IPS DF 6.9 (cell line): ENCODE measurements at regions not wholly inside any gene's neighbourhood (a gene's known extent, or its start where the extent isn't known, plus 50 kb on each side); places are given as distances from the start of the nearest gene placed in this dataset.

Experiments
- DNase-seq: peaks from one replicate; pipeline ENCODE4 v3.0.0-alpha.2; 2013; ENCODE audit warnings: low read depth, low spot score
- H3K27ac ChIP-seq: one replicate; pipeline ENCODE4 v1.5.1; 2013; ENCODE audit warnings: low read length, control low read depth
- H3K27me3 ChIP-seq: 2 replicates; pipeline ENCODE4 v1.6.1; 2013; ENCODE audit warnings: mild to moderate bottlenecking, low read length; ENCODE audit not compliant: control insufficient read depth, insufficient read depth
- H3K36me3 ChIP-seq: 2 replicates; pipeline ENCODE4 v1.6.1; 2013; ENCODE audit warnings: low read length; ENCODE audit not compliant: control insufficient read depth, insufficient read depth
- H3K4me1 ChIP-seq: 2 replicates; pipeline ENCODE4 v1.6.1; 2013; ENCODE audit warnings: low read length; ENCODE audit not compliant: control insufficient read depth, insufficient read depth
- H3K4me3 ChIP-seq: 2 replicates; pipeline ENCODE4 v1.5.1; 2013; ENCODE audit warnings: mild to moderate bottlenecking, low read length
- H3K9me3 ChIP-seq: 2 replicates; pipeline ENCODE4 v1.6.1; 2013; ENCODE audit warnings: low read length, inconsistent platforms; ENCODE audit not compliant: control insufficient read depth, insufficient read depth
- WGBS: extraction: QIAGEN DNeasy Blood & Tissue Kit; methylation state at CpG from one replicate; pipeline ENCODE4 v1.1.7; 2013; ENCODE audit warnings: mixed read lengths, missing lambda C conversion rate; ENCODE audit not compliant: insufficient read length, insufficient coverage; 5-methylcytosine and 5-hydroxymethylcytosine counted together

DNA sequence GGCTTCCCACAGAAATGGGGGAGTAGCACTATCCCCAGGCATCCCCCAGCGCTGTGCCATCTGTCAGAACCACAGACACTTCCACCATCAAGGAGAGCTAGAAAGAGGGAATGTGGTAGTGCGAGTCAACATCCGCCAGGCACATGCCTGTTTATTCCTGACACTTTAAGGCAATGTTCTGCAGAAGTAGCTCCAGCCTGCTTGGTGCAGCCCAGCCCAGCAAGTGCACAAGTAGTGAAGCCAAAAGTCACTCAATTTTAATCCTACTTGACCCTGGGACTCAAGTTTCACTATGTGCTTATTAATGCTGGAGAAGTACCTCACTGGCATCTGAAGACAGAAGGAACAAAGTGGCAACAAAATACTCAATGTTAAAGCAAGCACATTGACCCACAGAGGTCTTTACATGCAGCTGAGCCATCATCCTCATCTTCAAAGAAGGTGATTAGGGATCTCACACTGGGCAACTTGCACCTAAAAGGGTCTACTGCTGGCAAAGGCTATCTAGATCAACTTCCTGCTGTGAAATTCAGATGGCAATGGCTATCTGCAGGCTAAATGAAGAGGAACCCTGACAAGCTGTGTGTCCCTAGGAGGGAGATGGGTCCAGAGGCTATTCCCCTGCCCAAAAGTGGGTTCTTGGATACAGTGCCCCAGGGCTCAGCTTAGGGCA is 61.4 kb upstream of the CLDN18 start:
- Histone ChIP-seq H3K4me3 (no peak overlapping the region), H3K27ac (no peak overlapping the region), H3K27me3 (no peaks in the 10 kb centered on the region), H3K36me3 (no peaks in the 10 kb centered on the region), H3K9me3 (no peaks in the 10 kb centered on the region), H3K4me1 (0 out of 2 replicates have a peak, but pooled peaks cover 1% of the 10 kb centered on the region)
- no peak for DNase-seq
- WGBS: no CpG with 5 or more reads among the region's 3 CpGs

GRCh38 chr3:137958636-137959035 is 51.3 kb upstream of the CLDN18 start:
- Histone ChIP-seq H3K27ac (no peak overlapping the region), H3K4me3 (no peak overlapping the region)

More at GRCh38 chr3:137958636-137959035, 51.3 kb upstream of the CLDN18 start:
- Histone ChIP-seq H3K4me1 (no peaks in the 10 kb centered on the region; the same call in 1 of the 2 replicates), H3K36me3 (no peaks in the 10 kb centered on the region), H3K9me3 (no peaks in the 10 kb centered on the region), H3K27me3 (no peaks in the 10 kb centered on the region)
- no peak for DNase-seq
